OCI-LY1 (cell line): ENCODE measurements at regions not wholly inside any gene's neighbourhood (a gene's known extent, or its start where the extent isn't known, plus 50 kb on each side); places are given as distances from the start of the nearest gene placed in this dataset.

ENCODE experiments used
- H2AFZ ChIP-seq: fragments of 200-600 bp; sonication (generic), shearing (Covaris generic); 2 replicates; pipeline ENCODE4 v1.6.0; 2014; ENCODE audit warnings: antibody characterized with exemption, mild to moderate bottlenecking, low read length
- H3F3A ChIP-seq: fragments of 200-600 bp; sonication (generic), shearing (Covaris generic); 2 replicates; pipeline ENCODE4 v1.6.0; 2014; ENCODE audit warnings: mild to moderate bottlenecking, antibody characterized with exemption, low read length, moderate library complexity; ENCODE audit not compliant: insufficient read depth
- H3K27ac ChIP-seq: fragments of 200-600 bp; sonication (generic); 2 replicates; pipeline ENCODE4 v1.5.1; 2014; ENCODE audit warnings: low read length, mixed run types, mild to moderate bottlenecking, low read depth; ENCODE audit not compliant: poor library complexity, severe bottlenecking
- H3K27me3 ChIP-seq: fragments of 200-600 bp; sonication (generic); 2 replicates; pipeline ENCODE4 v1.6.0; 2014; ENCODE audit warnings: antibody characterized with exemption, mild to moderate bottlenecking, low read length, moderate library complexity; ENCODE audit not compliant: insufficient read depth
- H3K36me3 ChIP-seq: fragments of 200-600 bp; sonication (generic); 2 replicates; pipeline ENCODE4 v1.6.1; 2014; ENCODE audit warnings: mild to moderate bottlenecking, antibody characterized with exemption, low read length, moderate library complexity, mixed read lengths; ENCODE audit not compliant: insufficient read depth
- H3K4me1 ChIP-seq: fragments of 200-600 bp; sonication (generic); 2 replicates; pipeline ENCODE4 v1.5.1; 2014; ENCODE audit warnings: mild to moderate bottlenecking, low read length, moderate library complexity; ENCODE audit not compliant: insufficient read depth, severe bottlenecking
- H3K4me2 ChIP-seq: fragments of 200-600 bp; sonication (generic), shearing (Covaris generic); 2 replicates; pipeline ENCODE4 v1.6.1; 2014; ENCODE audit warnings: low read length
- H3K4me3 ChIP-seq: fragments of 200-600 bp; sonication (generic); 2 replicates; pipeline ENCODE4 v1.5.1; 2014; ENCODE audit warnings: low read length, low read depth, mild to moderate bottlenecking, mixed read lengths; ENCODE audit not compliant: poor library complexity, severe bottlenecking
- H3K79me2 ChIP-seq: fragments of 200-600 bp; shearing (Covaris generic); 2 replicates; pipeline ENCODE4 v1.6.1; 2016; ENCODE audit warnings: mixed run types, low read length, mixed read lengths; ENCODE audit not compliant: insufficient read depth
- H3K9ac ChIP-seq: fragments of 200-600 bp; sonication (generic), shearing (Covaris generic); 2 replicates; pipeline ENCODE4 v1.6.1; 2014; ENCODE audit warnings: mild to moderate bottlenecking, low read length, mixed read lengths
- H3K9me2 ChIP-seq: fragments of 200-600 bp; sonication (generic), shearing (Covaris generic); 2 replicates; pipeline ENCODE4 v1.6.1; 2014; ENCODE audit warnings: low read depth, mild to moderate bottlenecking, low read length, mixed read lengths
- H3K9me3 ChIP-seq: fragments of 200-600 bp; shearing (Covaris generic); 2 replicates; pipeline ENCODE4 v1.6.1; 2014; ENCODE audit warnings: low read length, mixed read lengths
- H4K20me1 ChIP-seq: fragments of 200-600 bp; sonication (generic), shearing (Covaris generic); 2 replicates; pipeline ENCODE4 v1.6.0; 2016; ENCODE audit warnings: mild to moderate bottlenecking, low read length; ENCODE audit not compliant: insufficient read depth
- EZH2 ChIP-seq: fragments of 200-600 bp; sonication (generic), shearing (Covaris generic); IDR thresholded peaks from 2 replicates; pipeline ENCODE4 v1.8.0; 2017; ENCODE audit warnings: borderline replicate concordance, mixed run types, mild to moderate bottlenecking, antibody characterized with exemption, low read length, moderate library complexity, mixed read lengths
- TF ChIP-seq, protein P1 (sequence below): fragments of 200-600 bp; sonication (generic), shearing (Covaris generic); IDR thresholded peaks from 2 replicates; pipeline ENCODE4 v1.5.1; 2017; ENCODE audit warnings: mild to moderate bottlenecking, antibody characterized with exemption, low read length, moderate library complexity, mixed read lengths

DNA sequence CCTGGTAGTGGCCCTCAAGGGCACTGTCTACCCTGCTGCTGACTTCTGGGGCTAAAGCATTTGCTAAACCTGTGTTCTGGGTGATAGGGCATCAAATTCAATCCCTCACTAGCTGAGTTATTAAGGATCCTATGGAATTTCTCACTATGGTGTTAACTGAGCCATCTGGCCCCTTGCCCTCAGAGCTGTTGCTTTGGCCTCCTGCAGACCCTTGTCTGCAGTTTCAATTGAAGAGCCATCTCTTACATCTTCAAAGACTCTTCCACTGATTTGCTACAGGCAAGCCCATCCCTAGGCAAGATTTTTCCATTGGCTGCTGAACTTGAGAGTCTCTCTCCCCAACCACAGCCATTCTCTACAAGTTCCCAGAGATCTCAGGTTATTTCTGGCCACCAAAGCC, 418.2 kb downstream of the ZNF608 start:
- Histone ChIP-seq H3K9me3 (0 out of 2 replicates have a peak, but pooled peaks cover 5% of the 10 kb centered on the region), H3K4me1 (no peaks in the 10 kb centered on the region), H4K20me1 (no peaks in the 10 kb centered on the region), H2AFZ (no peak overlapping the region), H3F3A (no peaks in the 10 kb centered on the region), H3K9me2 (no peaks in the 10 kb centered on the region), H3K9ac (no peak overlapping the region), H3K4me2 (no peak overlapping the region), H3K27me3 (no peaks in the 10 kb centered on the region), H3K79me2 (no peaks in the 10 kb centered on the region), H3K4me3 (no peak overlapping the region), H3K36me3 (no peaks in the 10 kb centered on the region), H3K27ac (no peak overlapping the region)
- TF ChIP-seq, protein P1, sequence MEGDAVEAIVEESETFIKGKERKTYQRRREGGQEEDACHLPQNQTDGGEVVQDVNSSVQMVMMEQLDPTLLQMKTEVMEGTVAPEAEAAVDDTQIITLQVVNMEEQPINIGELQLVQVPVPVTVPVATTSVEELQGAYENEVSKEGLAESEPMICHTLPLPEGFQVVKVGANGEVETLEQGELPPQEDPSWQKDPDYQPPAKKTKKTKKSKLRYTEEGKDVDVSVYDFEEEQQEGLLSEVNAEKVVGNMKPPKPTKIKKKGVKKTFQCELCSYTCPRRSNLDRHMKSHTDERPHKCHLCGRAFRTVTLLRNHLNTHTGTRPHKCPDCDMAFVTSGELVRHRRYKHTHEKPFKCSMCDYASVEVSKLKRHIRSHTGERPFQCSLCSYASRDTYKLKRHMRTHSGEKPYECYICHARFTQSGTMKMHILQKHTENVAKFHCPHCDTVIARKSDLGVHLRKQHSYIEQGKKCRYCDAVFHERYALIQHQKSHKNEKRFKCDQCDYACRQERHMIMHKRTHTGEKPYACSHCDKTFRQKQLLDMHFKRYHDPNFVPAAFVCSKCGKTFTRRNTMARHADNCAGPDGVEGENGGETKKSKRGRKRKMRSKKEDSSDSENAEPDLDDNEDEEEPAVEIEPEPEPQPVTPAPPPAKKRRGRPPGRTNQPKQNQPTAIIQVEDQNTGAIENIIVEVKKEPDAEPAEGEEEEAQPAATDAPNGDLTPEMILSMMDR = no peak
- TF ChIP-seq EZH2 = no peak

- Histone ChIP-seq H3K27ac (no peak overlapping the region), H3K4me2 (no peak overlapping the region), H3K9ac (no peak overlapping the region), H3K36me3 (no peaks in the 10 kb centered on the region), H3K79me2 (no peaks in the 10 kb centered on the region), H3K27me3 (no peaks in the 10 kb centered on the region), H3K9me2 (no peaks in the 10 kb centered on the region), H2AFZ (no peak overlapping the region), H3K4me3 (no peak overlapping the region), H3K9me3 (no peaks in the 10 kb centered on the region), H3F3A (no peaks in the 10 kb centered on the region), H4K20me1 (no peaks in the 10 kb centered on the region), H3K4me1 (no peaks in the 10 kb centered on the region)
- TF ChIP-seq, protein P1 = no peak
- no peak for TF ChIP-seq EZH2
Measured at GRCh38 chr5:124318661-124319060, 427.8 kb downstream of the ZNF608 start.

DNA sequence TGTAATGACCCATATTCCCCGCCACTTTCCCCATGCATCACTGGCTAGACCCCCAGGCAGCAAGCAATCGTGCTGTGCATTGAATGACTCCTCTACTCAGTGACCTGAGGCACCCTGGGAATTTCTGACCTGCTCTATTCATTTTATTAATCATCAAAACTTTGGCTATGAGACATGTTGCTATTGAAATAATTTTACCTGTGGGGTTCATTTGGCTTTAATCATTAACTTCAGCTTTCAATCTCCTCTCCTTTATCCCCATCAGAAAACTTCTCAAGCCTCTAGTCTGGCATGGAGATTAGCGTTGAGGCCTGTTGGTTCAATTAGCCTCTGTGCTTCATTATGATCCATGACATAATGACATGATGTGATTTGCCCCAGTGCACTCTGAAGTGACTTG, 429.0 kb downstream of the ZNF608 start:
- TF ChIP-seq, protein P1 = no peak
- no peak for TF ChIP-seq EZH2
- Histone ChIP-seq H2AFZ (no peak overlapping the region), H4K20me1 (no peaks in the 10 kb centered on the region), H3K9me2 (no peaks in the 10 kb centered on the region), H3K27me3 (no peaks in the 10 kb centered on the region), H3K9me3 (no peaks in the 10 kb centered on the region), H3K27ac (no peak overlapping the region), H3K9ac (no peak overlapping the region), H3F3A (no peaks in the 10 kb centered on the region), H3K4me1 (no peaks in the 10 kb centered on the region), H3K79me2 (no peaks in the 10 kb centered on the region), H3K4me2 (no peak overlapping the region), H3K36me3 (no peaks in the 10 kb centered on the region), H3K4me3 (no peak overlapping the region)
